AG10803 (cell line): ENCODE measurements at regions not wholly inside any gene's neighbourhood (a gene's known extent, or its start where the extent isn't known, plus 50 kb on each side); places are given as distances from the start of the nearest gene placed in this dataset.

Source experiments
- DNase-seq: peaks from one replicate; pipeline ENCODE4 v3.0.0; 2010; ENCODE audit warnings: low read depth
- H3K4me3 ChIP-seq: 2 replicates; pipeline ENCODE4 v1.5.1; 2011; ENCODE audit warnings: mild to moderate bottlenecking, low read length, control low read depth
- TF ChIP-seq, protein P1 (sequence below): conservative IDR thresholded peaks from 2 replicates; pipeline ENCODE4 v1.5.1; 2011; ENCODE audit warnings: mild to moderate bottlenecking, low read length, control low read depth, inconsistent platforms

DNA sequence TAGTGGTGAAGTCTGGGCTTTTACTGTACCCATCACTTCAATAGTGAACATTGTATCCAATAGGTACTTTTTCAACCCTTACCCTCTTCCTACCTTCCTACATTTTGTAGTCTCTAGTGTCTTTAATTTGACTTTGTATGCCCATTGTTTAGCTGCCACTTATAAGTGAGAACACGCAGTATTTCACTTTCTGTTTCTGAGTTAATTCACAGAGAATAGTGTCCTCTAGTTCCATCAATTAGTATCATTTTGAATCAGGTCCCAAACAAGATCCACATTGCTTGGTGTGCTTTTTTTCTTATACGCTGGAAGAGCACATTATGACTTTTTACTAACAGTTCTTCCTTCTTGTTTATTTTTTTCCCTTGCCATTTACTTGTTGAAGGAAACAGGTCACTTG lies 176.0 kb upstream of the WDFY3 start:
- TF ChIP-seq, protein P1, sequence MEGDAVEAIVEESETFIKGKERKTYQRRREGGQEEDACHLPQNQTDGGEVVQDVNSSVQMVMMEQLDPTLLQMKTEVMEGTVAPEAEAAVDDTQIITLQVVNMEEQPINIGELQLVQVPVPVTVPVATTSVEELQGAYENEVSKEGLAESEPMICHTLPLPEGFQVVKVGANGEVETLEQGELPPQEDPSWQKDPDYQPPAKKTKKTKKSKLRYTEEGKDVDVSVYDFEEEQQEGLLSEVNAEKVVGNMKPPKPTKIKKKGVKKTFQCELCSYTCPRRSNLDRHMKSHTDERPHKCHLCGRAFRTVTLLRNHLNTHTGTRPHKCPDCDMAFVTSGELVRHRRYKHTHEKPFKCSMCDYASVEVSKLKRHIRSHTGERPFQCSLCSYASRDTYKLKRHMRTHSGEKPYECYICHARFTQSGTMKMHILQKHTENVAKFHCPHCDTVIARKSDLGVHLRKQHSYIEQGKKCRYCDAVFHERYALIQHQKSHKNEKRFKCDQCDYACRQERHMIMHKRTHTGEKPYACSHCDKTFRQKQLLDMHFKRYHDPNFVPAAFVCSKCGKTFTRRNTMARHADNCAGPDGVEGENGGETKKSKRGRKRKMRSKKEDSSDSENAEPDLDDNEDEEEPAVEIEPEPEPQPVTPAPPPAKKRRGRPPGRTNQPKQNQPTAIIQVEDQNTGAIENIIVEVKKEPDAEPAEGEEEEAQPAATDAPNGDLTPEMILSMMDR: no peak
- DNase-seq: no peak
- H3K4me3 ChIP-seq: no peak overlapping the region

DNA sequence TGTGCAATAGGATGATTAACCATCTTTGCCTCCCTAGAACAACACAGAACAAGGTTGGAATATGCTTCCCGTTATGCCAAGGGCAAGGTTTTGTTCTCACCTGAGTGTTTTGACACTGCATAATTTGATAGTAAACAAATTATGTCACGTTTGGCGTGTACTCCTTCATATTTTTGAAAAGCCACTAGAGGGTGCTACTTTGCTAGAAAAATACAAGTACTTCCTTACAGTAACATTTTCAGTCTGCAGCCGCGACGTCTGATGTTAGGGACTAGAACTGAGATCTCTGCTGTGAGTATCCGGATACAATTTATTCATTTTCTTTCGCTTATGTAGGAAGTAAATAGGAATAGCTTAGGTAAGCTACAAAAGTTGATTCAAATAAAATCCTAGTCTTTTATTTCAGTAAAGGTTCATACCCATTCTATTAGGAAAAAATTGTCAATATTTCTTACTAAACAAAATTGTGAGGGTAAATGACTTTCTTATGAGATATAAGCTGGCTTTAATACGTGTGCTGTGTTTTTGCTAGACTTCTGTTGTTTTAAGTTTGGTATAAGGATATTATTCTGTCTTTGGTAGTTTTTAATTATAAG lies 181.1 kb upstream of the WDFY3 start:
- H3K4me3 ChIP-seq: no peak overlapping the region
- peak; percentile 73 for DNase-seq
- TF ChIP-seq, protein P1: peak; percentile 73

DNA sequence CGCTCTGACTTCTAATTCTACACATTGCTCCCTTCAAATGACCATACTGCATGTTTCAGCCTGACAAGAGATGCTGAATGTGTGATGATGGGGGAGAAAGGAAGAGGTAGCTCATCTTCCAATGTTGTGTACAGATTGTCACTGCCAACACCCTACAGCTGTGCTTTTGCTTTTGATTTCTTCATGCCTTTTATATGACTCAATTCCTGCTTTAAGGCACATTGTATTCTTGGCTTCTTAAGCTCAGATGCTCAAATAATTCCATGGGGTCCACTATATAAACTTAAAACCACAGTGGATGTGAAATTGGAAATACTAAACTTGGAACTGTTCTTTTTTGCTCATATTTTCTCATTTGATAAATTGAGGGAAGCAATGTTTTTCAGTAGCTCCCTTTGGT lies 183.2 kb upstream of the WDFY3 start:
- no peak overlapping the region for H3K4me3 ChIP-seq
- TF ChIP-seq, protein P1: no peak
- DNase-seq: peak; percentile 27

DNA sequence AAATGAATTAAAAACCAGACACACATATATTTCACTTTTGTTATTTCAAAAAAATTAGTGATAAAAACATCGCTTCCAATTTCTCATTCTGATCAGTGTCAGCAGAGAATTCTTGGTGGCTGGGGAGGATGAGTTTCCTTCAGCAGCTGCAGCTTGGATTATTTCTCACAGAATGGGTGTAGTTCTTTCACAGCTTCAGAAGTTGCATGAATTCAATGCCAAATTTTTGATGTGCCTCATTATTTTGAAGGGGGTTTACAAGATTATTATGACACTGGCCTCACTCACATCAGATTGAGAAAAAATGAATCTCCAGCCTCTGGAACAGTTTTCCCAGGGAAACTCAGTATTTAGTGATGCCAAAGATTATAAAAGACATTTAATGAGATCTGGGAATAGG lies 184.9 kb upstream of the WDFY3 start:
- no peak overlapping the region for H3K4me3 ChIP-seq
- no peak for DNase-seq
- TF ChIP-seq, protein P1: no peak

DNA sequence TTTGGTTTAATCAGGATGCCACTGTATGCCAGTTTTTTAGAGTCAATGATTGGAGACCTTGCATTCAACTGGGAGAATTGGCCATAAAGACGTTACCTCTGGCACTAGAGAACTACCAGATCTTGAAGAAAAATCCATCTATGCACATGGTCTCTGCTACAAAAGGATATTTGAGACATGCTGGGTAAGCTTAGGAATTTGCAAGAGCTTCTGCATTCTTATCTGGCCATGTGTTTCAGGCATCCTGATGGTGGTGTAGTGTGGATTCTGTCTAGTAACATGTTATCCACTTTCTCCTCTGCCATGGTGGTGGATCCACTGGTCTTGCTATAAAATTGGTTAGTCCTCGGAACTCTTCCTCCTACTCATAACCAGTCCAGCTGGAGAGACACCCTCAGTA lies 185.3 kb upstream of the WDFY3 start:
- H3K4me3 ChIP-seq: no peak overlapping the region
- TF ChIP-seq, protein P1: no peak
- DNase-seq: no peak

DNA sequence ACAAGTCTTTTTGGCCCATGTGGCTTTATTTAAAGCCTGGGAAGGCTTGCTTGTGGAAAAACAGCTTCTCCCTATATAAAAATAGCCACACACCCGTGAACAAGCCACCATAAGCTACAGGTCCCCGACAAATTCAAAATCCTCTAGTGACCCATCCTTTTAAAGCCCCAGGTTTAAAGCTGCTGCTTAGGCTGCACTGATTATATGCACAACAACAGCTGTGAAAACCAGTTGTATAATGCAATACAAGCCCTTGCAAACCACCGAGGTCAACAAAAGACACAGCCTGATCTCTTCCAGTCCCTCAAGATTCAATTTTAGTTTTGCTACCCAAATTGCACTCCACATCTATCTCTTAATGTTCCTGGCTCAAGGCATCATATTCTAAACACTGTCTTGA lies 186.0 kb upstream of the WDFY3 start:
- H3K4me3 ChIP-seq: no peak overlapping the region
- TF ChIP-seq, protein P1: no peak
- no peak for DNase-seq

DNA sequence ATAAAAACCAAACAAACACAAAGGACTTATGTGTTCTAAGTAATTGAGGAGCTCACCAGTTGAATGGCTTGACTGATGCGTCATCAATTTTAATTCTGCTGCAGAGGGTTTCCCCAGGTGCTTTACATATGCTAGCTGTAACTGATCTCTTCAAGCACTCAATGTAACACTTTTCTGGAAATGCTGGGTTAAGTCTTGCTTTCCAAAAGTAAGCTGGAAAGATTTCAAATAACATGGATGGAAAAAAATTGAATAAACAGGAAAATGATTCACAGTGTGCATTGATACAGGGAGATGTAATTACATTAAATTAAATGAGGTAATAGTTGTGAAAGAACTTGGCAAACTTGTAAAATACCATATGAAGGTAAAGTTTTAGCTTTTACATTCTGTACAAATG lies 186.7 kb upstream of the WDFY3 start:
- no peak overlapping the region for H3K4me3 ChIP-seq
- TF ChIP-seq, protein P1: no peak
- no peak for DNase-seq
